CD4-positive, alpha-beta T cell (primary cell): ENCODE measurements at regions not wholly inside any gene's neighbourhood (a gene's known extent, or its start where the extent isn't known, plus 50 kb on each side); places are given as distances from the start of the nearest gene placed in this dataset.
"Not testable (repeated sequence)": the region's sequence is repeated elsewhere in the genome, so short reads cannot be mapped to it uniquely, and the experiment has no call there.

Experiments used
- ATAC-seq: fragments of 200-7000 bp; cut with Tn5 transposase; one replicate; pipeline ENCODE4 v1.10.0; 2022; ENCODE audit warnings: mild to moderate bottlenecking; ENCODE audit not compliant: poor library complexity
- CTCF ChIA-PET: fragments of 350-600 bp; sonication (Branson Sonifier 250); formaldehyde crosslinking; loops from one replicate; lab custom pipeline; 2021; ENCODE audit warnings: antibody characterized with exemption, inconsistent platforms; lab: Charles Lee
- POLR2A ChIA-PET: fragments of 350-600 bp; sonication (Branson Sonifier 250); formaldehyde crosslinking; loops from one replicate; lab custom pipeline; 2021; ENCODE audit warnings: antibody characterized with exemption, inconsistent platforms; lab: Charles Lee
- DNase-seq, 14 experiments: peaks; one replicate each; pipeline ENCODE4 v3.0.0-alpha.2; 2013 to 2020; ENCODE audit warnings: mixed read lengths in 2 of 14
- H3K27ac ChIP-seq, 2 donors: one replicate each; pipeline versions ENCODE4 v1.5.1 to v1.7.0; 2013; ENCODE audit warnings: low read length in 2 of 2, low read depth in 1 of 2, mild to moderate bottlenecking in 1 of 2
- H3K27me3 ChIP-seq, 2 experiments: 1 replicate in 1 of 2; 2 replicates in 1 of 2; pipeline versions ENCODE4 v1.6.1 to v1.7.0; 2013; ENCODE audit warnings: low read length in 2 of 2, control low read depth in 1 of 2, mild to moderate bottlenecking in 1 of 2, moderate library complexity in 1 of 2; ENCODE audit not compliant: insufficient read depth in 2 of 2, control insufficient read depth in 1 of 2
- H3K36me3 ChIP-seq: one replicate; pipeline ENCODE4 v1.6.1; 2013; ENCODE audit warnings: low read length, control low read depth; ENCODE audit not compliant: insufficient read depth
- H3K4me1 ChIP-seq: one replicate; pipeline ENCODE4 v1.6.1; 2013; ENCODE audit warnings: low read length, control low read depth; ENCODE audit not compliant: insufficient read depth
- H3K4me3 ChIP-seq: one replicate; pipeline ENCODE4 v1.5.1; 2013; ENCODE audit warnings: mild to moderate bottlenecking, low read length, moderate library complexity
- H3K9me3 ChIP-seq, 2 experiments: 1 replicate in 1 of 2; 2 replicates in 1 of 2; pipeline versions ENCODE4 v1.6.1 to v1.7.0; 2013; ENCODE audit warnings: low read length in 2 of 2, mild to moderate bottlenecking in 2 of 2, control low read depth in 1 of 2, moderate library complexity in 1 of 2; ENCODE audit not compliant: control insufficient read depth in 1 of 2, insufficient read depth in 1 of 2
- H3K27ac Mint-ChIP-seq: one replicate; pipeline ENCODE4 v1.8.0; 2020; ENCODE audit warnings: mixed read lengths
- H3K27me3 Mint-ChIP-seq: one replicate; pipeline ENCODE4 v1.8.0; 2021; ENCODE audit warnings: mixed read lengths
- H3K36me3 Mint-ChIP-seq: one replicate; pipeline ENCODE4 v1.8.0; 2021; ENCODE audit warnings: low read depth, mixed read lengths
- H3K4me1 Mint-ChIP-seq: one replicate; pipeline ENCODE4 v1.8.0; 2021; ENCODE audit warnings: low read depth, mixed read lengths
- H3K4me3 Mint-ChIP-seq: one replicate; pipeline ENCODE4 v1.8.0; 2020; ENCODE audit warnings: mild to moderate bottlenecking, mixed read lengths
- H3K9me3 Mint-ChIP-seq: one replicate; pipeline ENCODE4 v1.8.0; 2020; ENCODE audit warnings: mixed read lengths
- intact Hi-C, 2 experiments: fragments of 100-400 bp; cut with DNase I in 1 of 2; cut with micrococcal nuclease in 1 of 2; formaldehyde crosslinking; loops; one replicate each; pipeline versions ENCODE4 v1.15.1 to v1.9.0; 2023 to 2025; cut with DNase I, micrococcal nuclease
- TF ChIP-seq, protein P1 (sequence below): fragments of 200-600 bp; IDR thresholded peaks from one replicate; pipeline ENCODE4 v1.8.0; 2022; ENCODE audit warnings: antibody characterized with exemption, mild to moderate bottlenecking

GRCh38 chrX:47776292-47777006, 60.3 kb upstream of the ZNF81 start:
- Mint-ChIP-seq H3K9me3 (no peaks in the 10 kb centered on the region), H3K4me3 (no peak overlapping the region), H3K27me3 (no peaks in the 10 kb centered on the region), H3K36me3 (no peaks in the 10 kb centered on the region), H3K4me1 (no peaks in the 10 kb centered on the region), H3K27ac (no peak overlapping the region)
- TF ChIP-seq, protein P1, sequence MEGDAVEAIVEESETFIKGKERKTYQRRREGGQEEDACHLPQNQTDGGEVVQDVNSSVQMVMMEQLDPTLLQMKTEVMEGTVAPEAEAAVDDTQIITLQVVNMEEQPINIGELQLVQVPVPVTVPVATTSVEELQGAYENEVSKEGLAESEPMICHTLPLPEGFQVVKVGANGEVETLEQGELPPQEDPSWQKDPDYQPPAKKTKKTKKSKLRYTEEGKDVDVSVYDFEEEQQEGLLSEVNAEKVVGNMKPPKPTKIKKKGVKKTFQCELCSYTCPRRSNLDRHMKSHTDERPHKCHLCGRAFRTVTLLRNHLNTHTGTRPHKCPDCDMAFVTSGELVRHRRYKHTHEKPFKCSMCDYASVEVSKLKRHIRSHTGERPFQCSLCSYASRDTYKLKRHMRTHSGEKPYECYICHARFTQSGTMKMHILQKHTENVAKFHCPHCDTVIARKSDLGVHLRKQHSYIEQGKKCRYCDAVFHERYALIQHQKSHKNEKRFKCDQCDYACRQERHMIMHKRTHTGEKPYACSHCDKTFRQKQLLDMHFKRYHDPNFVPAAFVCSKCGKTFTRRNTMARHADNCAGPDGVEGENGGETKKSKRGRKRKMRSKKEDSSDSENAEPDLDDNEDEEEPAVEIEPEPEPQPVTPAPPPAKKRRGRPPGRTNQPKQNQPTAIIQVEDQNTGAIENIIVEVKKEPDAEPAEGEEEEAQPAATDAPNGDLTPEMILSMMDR, result no peak
- CTCF ChIA-PET, result no interaction called here
- intact Hi-C loops, result no loop called here
- no peaks in the 10 kb centered on the region for H3K9me3 ChIP-seq
- POLR2A ChIA-PET, result no interaction called here
- DNase-seq (no peak), ATAC-seq (no peak)
- H3K36me3 ChIP-seq, result no peaks in the 10 kb centered on the region
- no peak overlapping the region for H3K27ac ChIP-seq
- H3K27me3 ChIP-seq, result no peaks in the 10 kb centered on the region
- no peaks in the 10 kb centered on the region for H3K4me1 ChIP-seq
- no peak overlapping the region for H3K4me3 ChIP-seq

DNA sequence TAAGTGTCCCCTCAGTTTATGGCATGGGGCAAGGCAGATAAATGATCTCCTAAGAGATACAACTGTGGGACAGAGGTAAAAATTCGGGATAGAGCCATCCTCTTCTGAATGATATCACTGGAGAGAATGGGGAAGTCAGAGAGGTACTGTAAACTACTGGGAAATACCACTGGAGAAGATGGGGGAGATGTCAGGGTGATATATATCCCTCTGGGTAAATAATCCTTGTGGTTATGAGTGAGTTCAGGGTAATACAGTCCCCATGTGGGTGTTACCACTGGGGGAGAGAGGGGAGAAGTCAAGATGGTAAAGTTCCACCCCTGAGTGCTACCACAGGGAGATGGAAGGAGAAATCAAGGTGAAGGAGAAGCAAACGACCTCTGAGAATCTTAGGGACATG, 63.9 kb upstream of the ZNF81 start:
- no peak overlapping the region for H3K27ac Mint-ChIP-seq
- Histone ChIP-seq H3K27ac (no peak overlapping the region), H3K27me3 (no peaks in the 10 kb centered on the region), H3K9me3 (peaks cover 0 to 4% of the 10 kb centered on the region in 2 experiments), H3K4me3 (no peak overlapping the region), H3K4me1 (no peaks in the 10 kb centered on the region), H3K36me3 (no peaks in the 10 kb centered on the region)
- ATAC-seq (no peak), DNase-seq (no peak)
- no peak overlapping the region for H3K4me3 Mint-ChIP-seq
- intact Hi-C loops, result no loop called here
- POLR2A ChIA-PET, result no interaction called here
- CTCF ChIA-PET, result no interaction called here
- peaks cover 3% of the 10 kb centered on the region for H3K27me3 Mint-ChIP-seq
- no peaks in the 10 kb centered on the region for H3K4me1 Mint-ChIP-seq
- no peaks in the 10 kb centered on the region for H3K36me3 Mint-ChIP-seq
- no peaks in the 10 kb centered on the region for H3K9me3 Mint-ChIP-seq
- TF ChIP-seq, protein P1, result no peak

DNA sequence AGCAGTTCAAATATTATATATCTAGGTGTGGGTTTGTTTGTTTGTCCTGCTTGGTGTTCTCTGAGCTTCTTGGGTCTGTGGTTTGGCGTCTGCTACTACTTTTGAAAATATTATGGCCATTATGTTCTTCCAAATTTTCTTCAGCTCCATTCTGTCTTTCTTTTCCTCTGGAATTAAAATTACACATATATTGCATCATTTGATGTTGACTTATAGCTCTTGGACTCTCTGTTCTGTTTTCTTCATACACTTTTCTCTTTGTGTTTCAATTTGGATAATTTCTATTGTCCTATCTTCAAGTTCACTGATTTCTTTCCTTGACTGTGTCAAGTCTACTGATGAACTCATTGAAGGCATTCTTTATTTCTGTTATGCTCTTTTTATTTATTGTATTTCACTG, 65.2 kb upstream of the ZNF81 start:
- Histone ChIP-seq H3K27me3 (no peaks in the 10 kb centered on the region), H3K27ac (no peak overlapping the region), H3K9me3 (peaks cover 0 to 4% of the 10 kb centered on the region in 2 experiments), H3K4me1 (no peaks in the 10 kb centered on the region), H3K36me3 (no peaks in the 10 kb centered on the region), H3K4me3 (no peak overlapping the region)
- no peak overlapping the region for H3K27ac Mint-ChIP-seq
- H3K36me3 Mint-ChIP-seq, result no peaks in the 10 kb centered on the region
- no peaks in the 10 kb centered on the region for H3K4me1 Mint-ChIP-seq
- CTCF ChIA-PET, result no interaction called here
- POLR2A ChIA-PET, result no interaction called here
- intact Hi-C loops, result no loop called here
- no peaks in the 10 kb centered on the region for H3K9me3 Mint-ChIP-seq
- peaks cover 4% of the 10 kb centered on the region for H3K27me3 Mint-ChIP-seq
- DNase-seq (no peak), ATAC-seq (no peak)
- TF ChIP-seq, protein P1, result no peak
- no peak overlapping the region for H3K4me3 Mint-ChIP-seq

- H3K4me1 ChIP-seq, H3K36me3 Mint-ChIP-seq, CTCF ChIA-PET, H3K27ac ChIP-seq, H3K36me3 ChIP-seq, H3K27me3 ChIP-seq, H3K4me3 ChIP-seq, DNase-seq, H3K9me3 ChIP-seq, intact Hi-C loops, POLR2A ChIA-PET, H3K4me3 Mint-ChIP-seq, H3K27ac Mint-ChIP-seq, ATAC-seq, H3K27me3 Mint-ChIP-seq, H3K4me1 Mint-ChIP-seq, H3K9me3 Mint-ChIP-seq: not testable (repeated sequence)
These were observed 73.9 kb upstream of the ZNF81 start for GRCh38 chrX:47762826-47763225.
